Type B pancreatic cell (in vitro differentiated cells): ENCODE measurements at regions not wholly inside any gene's neighbourhood (a gene's known extent, or its start where the extent isn't known, plus 50 kb on each side); places are given as distances from the start of the nearest gene placed in this dataset.

Experiments used
- DNase-seq: peaks from one replicate; pipeline ENCODE4 v3.0.0; 2021; ENCODE audit warnings: mixed read lengths; ENCODE audit not compliant: unreplicated experiment; ENCODE audit errors: extremely low spot score
- H3K27ac Mint-ChIP-seq: 2 replicates; pipeline ENCODE4 v1.8.0; 2021; ENCODE audit warnings: mild to moderate bottlenecking, mixed read lengths
- H3K27me3 Mint-ChIP-seq: 2 replicates; pipeline ENCODE4 v1.8.0; 2021; ENCODE audit warnings: mixed read lengths
- H3K36me3 Mint-ChIP-seq: 2 replicates; pipeline ENCODE4 v1.8.0; 2021; ENCODE audit warnings: mixed read lengths
- H3K4me1 Mint-ChIP-seq: one replicate; pipeline ENCODE4 v1.8.0; 2021; ENCODE audit warnings: mixed read lengths; ENCODE audit not compliant: unreplicated experiment
- H3K4me3 Mint-ChIP-seq: 2 replicates; pipeline ENCODE4 v1.8.0; 2021; ENCODE audit warnings: mild to moderate bottlenecking, mixed read lengths
- H3K9me3 Mint-ChIP-seq: 2 replicates; pipeline ENCODE4 v1.8.0; 2021; ENCODE audit warnings: mixed read lengths
- TF ChIP-seq, protein P1 (sequence below): fragments of 200-600 bp; sonication (generic); conservative IDR thresholded peaks from 2 replicates; pipeline ENCODE4 v1.5.0; 2021; ENCODE audit warnings: antibody characterized with exemption, mild to moderate bottlenecking

DNA sequence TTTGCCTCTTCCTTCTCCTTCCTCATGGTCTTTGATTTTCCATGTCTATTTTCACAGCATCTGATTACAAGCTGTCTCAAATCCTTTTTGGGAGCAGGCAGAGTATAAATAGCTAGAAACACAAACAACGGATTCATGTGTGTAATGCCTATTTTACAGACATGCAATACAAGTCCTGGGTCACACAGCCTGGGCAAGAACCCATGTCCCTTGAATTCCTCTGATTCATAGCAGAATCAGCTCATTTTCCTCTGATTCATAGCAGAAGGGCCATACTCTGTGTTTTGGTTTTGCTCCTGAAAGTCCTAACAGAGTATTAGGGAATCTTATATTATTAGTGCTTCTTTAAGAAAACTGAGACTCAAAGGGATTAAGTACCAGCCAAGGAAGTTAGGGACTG lies 71.3 kb downstream of the IRX5 start:
- H3K27ac Mint-ChIP-seq: no peak overlapping the region
- peaks cover 16% of the 10 kb centered on the region for H3K4me1 Mint-ChIP-seq
- no peak overlapping the region for H3K4me3 Mint-ChIP-seq
- H3K27me3 Mint-ChIP-seq: peaks cover 33% of the 10 kb centered on the region
- no peaks in the 10 kb centered on the region for H3K36me3 Mint-ChIP-seq
- H3K9me3 Mint-ChIP-seq: no peaks in the 10 kb centered on the region
- TF ChIP-seq, protein P1, sequence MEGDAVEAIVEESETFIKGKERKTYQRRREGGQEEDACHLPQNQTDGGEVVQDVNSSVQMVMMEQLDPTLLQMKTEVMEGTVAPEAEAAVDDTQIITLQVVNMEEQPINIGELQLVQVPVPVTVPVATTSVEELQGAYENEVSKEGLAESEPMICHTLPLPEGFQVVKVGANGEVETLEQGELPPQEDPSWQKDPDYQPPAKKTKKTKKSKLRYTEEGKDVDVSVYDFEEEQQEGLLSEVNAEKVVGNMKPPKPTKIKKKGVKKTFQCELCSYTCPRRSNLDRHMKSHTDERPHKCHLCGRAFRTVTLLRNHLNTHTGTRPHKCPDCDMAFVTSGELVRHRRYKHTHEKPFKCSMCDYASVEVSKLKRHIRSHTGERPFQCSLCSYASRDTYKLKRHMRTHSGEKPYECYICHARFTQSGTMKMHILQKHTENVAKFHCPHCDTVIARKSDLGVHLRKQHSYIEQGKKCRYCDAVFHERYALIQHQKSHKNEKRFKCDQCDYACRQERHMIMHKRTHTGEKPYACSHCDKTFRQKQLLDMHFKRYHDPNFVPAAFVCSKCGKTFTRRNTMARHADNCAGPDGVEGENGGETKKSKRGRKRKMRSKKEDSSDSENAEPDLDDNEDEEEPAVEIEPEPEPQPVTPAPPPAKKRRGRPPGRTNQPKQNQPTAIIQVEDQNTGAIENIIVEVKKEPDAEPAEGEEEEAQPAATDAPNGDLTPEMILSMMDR: no peak
- no peak for DNase-seq

DNA sequence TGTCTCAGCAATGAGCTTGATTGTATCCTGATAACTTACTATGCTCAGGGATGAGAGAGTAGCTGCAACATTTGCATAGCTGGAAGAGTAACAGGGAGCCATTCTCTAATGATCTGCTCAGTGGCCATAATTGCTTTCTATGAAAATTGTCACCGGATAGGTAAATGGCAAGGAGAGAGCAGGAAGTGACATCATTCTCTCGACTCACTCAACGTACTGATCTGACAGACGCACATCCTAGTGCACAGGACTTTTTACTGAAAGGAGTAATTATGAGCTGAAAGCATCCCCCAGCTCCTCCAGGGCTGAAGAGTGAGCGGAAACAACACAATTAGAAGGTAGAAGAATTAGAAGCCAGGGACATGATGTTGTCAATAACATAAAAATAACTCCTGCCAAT lies 71.8 kb downstream of the IRX5 start:
- peaks cover 16% of the 10 kb centered on the region for H3K4me1 Mint-ChIP-seq
- TF ChIP-seq, protein P1: no peak
- H3K36me3 Mint-ChIP-seq: no peaks in the 10 kb centered on the region
- H3K27ac Mint-ChIP-seq: no peak overlapping the region
- peaks cover 29% of the 10 kb centered on the region for H3K27me3 Mint-ChIP-seq
- no peaks in the 10 kb centered on the region for H3K9me3 Mint-ChIP-seq
- no peak for DNase-seq
- no peak overlapping the region for H3K4me3 Mint-ChIP-seq

DNA sequence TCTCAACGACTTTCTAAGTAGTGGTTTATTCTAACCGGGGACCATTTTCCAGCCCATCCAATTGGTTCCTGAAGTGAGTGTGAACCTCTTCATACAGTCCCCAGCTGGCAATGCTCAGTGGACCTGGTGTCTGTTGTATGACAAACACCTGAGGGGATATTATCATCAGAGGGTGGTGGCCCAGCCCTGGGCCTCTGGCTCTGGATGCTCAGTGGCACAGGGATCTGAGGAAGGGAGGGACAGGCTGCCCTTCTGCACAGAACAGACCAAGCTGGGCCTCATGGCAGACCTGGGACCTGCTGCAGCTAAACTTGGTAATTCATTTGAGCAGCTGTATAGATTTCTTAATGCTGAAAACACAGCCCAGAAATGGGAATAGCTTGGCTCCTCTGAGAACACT lies 72.6 kb downstream of the IRX5 start:
- no peak for DNase-seq
- Mint-ChIP-seq H3K36me3 (no peaks in the 10 kb centered on the region), H3K27me3 (peaks cover 29% of the 10 kb centered on the region), H3K4me3 (no peak overlapping the region), H3K9me3 (no peaks in the 10 kb centered on the region), H3K4me1 (peaks cover 16% of the 10 kb centered on the region), H3K27ac (no peak overlapping the region)
- TF ChIP-seq, protein P1: no peak

DNA sequence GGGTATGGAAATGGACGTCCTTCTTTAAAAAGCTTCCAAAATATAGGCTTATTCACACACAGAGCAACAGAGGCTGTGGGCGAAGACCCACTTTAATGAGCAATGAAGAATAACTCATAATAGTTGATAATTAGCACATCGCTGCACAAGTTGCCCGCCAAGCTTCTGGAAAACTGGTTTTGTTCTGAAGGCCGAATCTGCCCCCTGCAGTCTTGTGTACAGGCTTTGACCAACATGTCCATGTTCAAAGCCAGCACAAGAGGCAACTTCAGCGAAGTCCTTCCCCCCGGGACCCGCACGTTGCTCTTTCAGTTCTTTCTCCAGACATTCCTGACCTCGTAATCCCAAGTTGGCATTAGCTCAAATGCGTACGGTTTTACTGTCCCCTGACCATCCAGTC lies 73.3 kb downstream of the IRX5 start:
- Mint-ChIP-seq H3K27me3 (peaks cover 26% of the 10 kb centered on the region), H3K4me3 (no peak overlapping the region), H3K4me1 (peaks cover 16% of the 10 kb centered on the region), H3K27ac (no peak overlapping the region), H3K36me3 (no peaks in the 10 kb centered on the region), H3K9me3 (no peaks in the 10 kb centered on the region)
- TF ChIP-seq, protein P1: no peak
- DNase-seq: no peak

DNA sequence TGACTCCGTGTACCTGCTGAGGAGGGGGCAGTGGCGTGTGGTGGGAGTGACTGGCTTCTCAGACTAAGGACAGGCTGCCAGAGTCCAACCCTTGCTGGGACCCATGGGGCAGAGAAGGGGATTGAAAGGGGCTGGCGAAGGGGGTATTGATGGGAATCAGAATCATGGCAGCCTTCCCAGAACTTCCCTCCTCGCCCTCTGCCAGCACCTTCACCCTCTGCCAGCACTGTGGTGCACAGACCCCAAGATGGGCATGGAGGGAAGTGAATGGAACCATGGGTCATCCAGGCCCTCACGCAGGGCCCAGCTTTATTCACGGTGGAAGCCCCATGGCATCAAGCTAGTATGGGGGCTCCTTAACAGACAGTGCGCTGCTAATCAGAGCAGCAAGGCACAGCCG lies 76.8 kb downstream of the IRX5 start:
- Mint-ChIP-seq H3K27me3 (peaks cover 9% of the 10 kb centered on the region), H3K4me3 (no peak overlapping the region), H3K4me1 (peaks cover 3% of the 10 kb centered on the region), H3K36me3 (no peaks in the 10 kb centered on the region), H3K9me3 (no peaks in the 10 kb centered on the region), H3K27ac (no peak overlapping the region)
- TF ChIP-seq, protein P1: no peak
- no peak for DNase-seq
